GM21526 (cell line): ENCODE measurements at regions not wholly inside any gene's neighbourhood (a gene's known extent, or its start where the extent isn't known, plus 50 kb on each side); places are given as distances from the start of the nearest gene placed in this dataset.

Source experiments
- ATAC-seq: cut with Tn5 transposase; IDR thresholded peaks from one replicate; pipeline ENCODE4 v1.9.1; 2021; ENCODE audit warnings: moderate library complexity; ENCODE audit not compliant: unreplicated experiment, low FRiP score

DNA sequence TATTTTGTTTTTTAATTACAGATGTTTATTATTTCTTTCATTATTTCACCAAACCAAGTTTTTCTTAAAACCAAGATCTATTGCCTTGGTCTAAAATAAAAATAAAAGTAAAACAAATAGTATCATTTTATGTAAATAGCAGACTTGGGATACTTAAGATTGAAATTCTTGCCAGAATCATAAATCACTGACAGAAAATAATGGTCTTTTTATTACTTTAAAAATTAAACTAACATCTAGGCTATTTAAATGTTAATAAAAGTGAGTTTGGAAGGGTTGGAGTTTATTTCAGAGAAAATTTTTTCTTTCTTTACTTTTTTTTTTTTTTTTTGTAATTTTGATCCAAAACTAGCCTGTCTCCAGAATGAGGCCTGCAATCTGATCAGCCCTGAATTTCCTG is 568.0 kb upstream of the IGFBP3 start:
- ATAC-seq = no peak

DNA sequence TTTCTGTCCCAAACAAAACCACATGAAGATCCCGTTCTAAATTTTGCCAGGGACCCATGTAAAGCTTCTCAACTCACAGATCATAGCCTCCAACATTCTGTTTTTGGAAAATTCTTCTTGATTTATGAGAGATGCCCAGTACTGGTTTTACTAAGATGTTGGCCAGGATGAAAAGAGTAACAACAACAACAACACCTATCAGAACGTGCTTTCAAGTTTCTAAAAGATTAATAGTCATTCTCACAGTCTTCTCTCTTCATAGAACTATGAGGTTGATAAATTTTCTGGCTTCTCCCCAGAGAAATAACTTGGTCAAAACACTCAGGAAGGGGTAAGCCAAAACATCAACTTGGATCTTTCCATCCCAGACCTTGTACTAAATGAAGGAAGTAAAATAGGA is 567.5 kb upstream of the IGFBP3 start:
- no peak for ATAC-seq

DNA sequence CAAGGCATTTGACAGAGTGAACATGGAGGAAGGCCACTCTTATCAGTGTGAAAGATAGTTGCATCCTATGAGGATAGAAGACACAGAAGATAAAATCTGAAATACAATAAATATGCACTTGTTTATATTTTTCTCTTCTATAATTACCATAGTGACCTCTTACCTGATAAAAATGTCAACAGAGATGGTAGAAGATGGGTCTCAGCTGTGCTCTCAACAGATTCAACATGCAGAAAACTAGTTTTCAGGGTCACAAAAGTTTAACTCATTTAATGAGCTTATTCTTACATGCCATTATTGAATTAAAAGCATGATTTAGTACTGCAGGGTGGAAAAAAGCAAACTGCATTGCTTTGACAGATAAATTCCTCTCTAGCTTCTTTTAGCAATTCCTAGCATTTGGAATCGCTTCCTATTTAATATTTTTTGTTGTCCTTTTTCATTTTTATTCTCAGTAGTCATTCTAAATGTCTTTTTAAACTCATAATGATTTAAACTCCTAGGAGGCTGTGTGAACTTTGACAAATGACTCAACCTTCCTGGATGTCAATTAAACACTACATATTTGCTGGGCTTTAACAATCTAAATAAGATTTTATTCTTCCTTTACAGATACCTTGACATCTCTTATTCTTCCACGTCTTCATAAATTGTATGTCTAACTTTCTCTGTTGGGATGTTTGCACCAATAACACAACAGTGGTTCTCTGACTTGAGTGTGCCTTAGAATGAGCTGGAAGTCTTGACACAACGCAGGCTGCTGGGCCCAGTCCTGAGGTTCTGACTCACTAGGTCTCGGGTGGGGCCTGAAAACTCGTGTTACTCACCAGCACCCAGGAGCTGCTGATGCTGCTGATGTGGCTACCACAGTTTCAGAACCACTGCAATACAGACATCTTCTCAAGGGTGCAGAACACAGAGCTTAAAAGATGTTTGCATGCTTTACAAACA is 565.5 kb upstream of the IGFBP3 start:
- ATAC-seq = no peak

DNA sequence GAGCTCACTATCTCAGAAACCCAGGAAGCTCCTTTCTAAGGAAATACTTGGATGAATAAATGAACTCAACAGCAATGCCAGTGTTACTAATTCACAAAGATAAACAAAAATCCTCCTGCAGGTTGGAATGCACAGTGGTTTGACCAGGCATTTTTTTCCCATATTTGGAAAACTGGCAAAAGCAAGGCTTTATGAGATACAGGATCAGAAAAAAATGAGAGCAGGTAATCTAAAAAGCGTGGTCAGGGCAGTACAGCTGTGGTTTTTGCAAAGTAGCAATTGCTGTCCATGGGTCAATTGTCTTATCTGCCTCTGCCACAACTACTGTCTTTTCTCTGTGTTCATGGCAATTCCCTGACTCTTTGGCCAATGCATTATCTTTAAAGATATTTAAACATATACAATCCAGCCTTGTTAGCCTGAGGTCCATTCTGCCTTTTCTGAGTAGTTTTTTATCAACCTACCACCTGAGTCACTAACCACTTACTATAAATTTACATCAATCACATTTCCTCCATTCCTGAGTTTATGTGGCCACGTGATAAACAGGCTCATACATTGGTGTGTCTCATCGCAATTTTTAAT is 564.5 kb upstream of the IGFBP3 start:
- no peak for ATAC-seq

DNA sequence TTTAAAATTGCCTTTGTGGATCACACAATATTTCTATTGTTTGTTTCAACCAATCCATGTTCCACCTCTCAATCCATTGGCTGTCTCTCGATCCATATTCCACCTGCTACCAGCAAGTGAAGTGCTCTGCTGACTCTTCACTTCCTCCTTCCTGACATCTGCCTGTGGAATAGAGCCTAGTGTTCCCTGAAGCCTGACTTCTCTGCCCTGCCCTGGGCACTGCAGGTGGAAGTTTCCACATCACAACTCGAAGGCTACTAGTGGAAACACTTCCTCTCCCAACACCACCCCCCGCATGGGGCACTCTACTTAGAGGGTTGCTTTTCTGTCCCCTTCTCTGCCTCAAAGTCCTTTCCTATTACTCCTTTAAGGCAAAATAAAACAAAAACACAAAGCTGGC is 563.8 kb upstream of the IGFBP3 start:
- ATAC-seq = no peak

DNA sequence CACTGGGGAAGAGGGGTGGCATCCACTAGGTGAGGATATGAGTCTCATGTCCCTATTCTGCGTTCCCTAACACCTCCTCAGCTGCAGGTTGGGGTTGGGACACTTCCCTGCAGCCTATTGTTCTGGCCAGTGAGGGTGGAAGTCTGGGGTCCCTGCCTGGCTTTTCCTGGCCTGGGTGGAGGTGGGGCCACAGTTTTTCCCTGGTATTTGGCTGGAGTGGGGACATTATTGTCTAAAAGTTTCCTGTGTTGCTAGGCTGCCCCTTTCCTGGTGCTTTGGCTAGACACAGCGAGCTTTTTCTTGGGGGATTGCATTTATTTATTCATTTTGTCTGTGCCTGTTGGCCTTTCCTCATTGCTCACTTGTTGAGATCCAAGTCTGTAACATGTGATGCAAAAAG is 559.5 kb upstream of the IGFBP3 start:
- ATAC-seq = no peak

DNA sequence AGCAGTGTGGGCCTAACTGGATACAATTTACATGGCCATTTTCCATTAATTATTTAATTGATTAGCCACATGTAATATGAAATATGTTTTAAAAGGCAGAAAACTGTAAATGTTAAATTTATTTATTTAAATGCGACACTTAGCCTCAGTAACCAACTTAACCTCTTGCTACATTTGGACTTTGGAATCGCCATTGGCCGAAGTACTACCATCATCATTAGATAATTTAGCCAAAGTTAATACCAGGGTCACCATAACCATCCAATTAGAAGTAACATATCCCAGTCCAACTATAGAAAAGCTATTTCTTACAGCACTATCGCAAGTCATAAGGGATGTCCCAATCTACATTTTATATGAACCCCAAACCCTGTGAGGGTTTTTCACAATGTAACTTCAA is 558.6 kb upstream of the IGFBP3 start:
- ATAC-seq = no peak

DNA sequence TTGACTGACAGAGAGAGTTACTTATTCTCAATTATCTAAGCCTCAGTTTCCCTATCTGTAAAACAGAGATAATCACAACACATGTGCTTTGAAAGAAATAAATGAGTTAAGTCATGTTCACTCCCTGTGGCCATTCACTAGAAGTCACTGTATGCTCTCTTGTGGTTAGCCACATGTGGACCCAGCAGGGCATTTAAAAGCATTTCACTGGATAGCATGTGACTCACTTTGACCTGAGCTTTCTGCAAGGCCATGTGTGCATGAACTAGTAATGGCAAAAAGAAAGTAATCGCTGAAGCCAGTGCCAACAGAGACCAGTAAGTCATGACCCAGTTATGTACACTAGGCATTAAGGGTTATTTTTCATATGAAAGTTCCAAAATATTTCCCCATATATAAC is 557.0 kb upstream of the IGFBP3 start:
- ATAC-seq = no peak

DNA sequence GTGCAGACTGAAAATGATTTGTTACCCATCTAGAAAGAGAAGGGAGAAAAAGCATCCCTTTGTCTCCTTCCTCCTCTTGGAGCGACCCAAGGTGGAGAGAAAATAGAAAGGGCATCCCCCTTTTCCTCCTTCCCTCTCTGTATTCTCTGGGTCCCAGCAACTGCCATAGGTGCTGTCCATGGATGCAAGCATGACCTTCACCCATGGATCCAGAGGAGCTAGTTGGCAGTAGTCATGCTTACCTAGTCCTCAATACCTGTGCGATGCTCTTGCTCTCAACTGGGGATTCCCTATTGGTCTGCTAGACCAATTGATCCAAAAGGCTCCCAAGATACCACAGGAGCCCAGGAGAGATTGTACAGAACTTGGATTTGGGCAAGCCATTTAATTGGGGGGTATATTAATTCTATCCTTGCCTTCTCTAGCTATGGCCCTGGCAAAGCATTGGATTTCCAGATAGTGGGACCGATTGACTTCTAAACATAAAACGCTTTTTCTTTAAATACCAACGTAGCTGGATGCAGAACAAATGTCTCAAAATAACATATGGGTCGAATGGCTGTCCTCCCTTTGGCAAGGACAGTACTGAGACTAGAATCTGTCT is 547.8 kb upstream of the IGFBP3 start:
- no peak for ATAC-seq

DNA sequence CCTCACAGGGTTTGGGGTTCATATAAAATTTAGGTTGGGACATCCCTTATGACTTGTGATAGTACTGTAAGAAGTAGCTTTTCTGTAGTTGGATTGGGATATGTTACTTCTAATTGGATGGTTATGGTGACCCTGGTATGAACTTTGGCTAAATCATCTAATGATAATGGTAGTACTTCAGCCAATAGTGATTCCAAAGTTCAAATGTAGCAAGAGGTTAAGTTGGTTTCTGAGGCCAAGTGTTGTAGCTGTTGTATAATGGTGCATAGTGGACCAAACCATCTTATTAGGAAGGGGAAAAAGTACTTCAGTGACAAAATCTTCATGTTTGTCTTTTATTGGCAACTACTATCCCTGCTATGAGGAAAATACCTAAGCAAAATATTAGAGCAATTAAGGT is 542.1 kb upstream of the IGFBP3 start:
- no peak for ATAC-seq

DNA sequence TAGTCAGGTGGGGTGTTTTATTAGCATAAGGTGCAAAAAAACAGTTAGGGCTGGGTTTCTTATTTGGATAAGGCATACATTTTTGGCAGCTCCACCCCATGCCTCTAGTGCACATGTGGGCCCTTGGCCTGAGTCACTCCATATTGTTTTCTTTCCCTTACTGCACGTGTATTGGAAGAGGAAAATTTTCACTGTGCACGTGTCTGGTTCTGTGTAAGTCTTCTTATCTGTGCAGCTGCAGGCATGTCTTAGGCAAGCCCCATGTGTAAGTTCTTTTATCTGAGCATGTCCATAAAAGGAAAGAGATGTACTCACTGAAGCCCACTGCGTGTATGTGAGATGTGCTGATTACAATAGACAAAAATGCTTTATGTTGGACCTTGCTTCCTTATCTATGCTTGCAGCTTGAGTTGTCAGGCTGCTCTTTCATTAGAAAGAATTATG is 540.3 kb upstream of the IGFBP3 start:
- no peak for ATAC-seq

DNA sequence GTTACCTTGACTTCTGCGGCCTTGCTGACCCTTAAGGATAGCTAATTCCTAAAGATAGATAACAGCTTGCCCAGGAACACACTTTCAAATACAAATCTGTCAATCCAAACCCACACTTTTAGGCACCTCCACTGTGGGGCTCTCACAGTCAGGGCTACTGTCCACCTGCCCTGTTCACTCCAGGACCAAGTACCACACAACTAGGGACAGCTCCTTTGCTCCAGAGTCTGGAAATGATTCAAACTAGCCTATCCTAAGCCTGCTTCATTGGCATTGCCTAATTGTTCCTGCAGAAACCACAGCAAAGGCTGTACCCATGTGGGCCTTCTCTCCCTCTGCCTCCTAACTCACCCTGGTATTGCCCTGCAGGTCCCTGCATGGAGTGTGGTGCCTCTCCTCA is 538.9 kb upstream of the IGFBP3 start:
- no peak for ATAC-seq

DNA sequence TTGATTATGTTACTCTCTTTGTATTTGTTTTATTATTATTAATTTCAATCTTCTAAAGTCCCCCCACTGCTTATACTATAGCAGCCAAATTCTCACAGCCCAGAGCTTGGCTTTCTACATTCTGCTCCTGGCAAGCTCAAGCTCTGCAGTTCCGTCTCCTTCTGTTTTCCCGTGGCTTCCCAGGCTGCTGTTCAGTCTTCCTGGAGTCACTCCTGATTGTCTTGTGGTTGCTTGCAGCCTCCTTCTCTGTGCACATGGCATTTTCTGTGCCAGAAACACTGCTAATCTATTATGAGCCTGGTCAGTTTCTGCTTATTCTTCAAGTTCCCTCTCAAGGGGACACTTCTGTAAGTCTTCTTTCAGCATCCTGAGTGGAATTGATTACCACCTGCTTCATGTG is 533.7 kb upstream of the IGFBP3 start:
- ATAC-seq = no peak

DNA sequence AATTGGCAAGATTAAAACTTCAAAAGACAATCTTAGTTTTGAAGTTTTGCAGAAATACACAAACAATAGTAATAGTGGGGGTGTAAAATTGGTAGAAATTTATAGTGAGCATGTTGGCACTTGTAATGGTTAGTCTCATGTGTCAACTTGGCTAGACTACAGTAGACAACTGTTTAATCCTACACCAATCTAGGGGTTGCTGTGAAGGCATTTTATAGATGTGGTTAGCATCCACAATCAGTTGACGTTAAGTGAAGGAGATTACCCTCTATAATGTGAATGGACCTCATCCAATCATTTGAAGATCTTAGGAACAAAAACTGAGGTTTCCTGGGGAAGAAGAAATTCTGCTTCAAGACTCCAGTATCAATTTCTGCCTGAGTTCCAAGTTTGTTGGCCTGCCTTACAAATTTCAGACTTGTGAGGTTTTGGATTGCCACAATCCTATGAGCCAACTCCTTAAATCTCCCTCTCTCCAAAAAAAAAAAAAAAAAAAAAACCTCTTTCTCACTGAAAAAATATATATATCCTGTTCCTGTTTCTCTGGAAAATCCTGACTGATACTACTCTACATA is 531.6 kb upstream of the IGFBP3 start:
- no peak for ATAC-seq

DNA sequence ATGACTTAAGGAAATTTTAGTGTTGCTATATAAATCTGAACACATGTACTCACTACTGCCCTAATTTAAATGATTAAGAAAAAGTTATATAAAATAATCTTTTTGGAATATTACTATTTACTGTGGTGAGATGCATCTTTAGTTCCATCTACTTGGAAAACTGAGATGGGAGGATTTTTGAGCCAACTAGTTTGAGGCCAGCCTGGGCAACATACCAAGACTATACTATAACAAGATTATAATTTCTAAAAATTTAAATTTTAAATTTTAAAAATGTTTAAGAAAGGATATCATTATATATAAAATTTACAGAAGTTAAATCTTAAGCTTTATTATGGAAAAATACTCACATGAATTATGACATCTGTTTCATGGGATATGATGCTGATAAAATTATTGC is 530.8 kb upstream of the IGFBP3 start:
- no peak for ATAC-seq

DNA sequence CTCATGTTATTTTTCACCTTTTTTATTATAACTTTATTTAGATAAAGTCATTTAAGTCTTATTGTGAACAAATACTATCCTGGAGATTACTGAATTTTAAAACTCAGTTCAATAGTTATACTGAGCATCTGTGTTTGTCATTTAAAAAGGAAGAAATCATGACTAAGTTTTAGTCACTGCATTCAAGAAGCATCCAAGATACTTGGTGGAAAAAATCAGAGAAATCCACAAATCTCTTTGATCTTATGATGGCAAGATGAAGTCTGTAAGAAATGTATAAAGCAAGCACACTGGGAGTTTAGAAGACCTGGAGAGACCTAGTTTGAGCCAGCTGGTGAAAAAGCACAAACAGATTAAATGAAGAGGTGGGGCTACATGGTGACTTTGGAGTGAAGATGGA is 529.8 kb upstream of the IGFBP3 start:
- no peak for ATAC-seq

DNA sequence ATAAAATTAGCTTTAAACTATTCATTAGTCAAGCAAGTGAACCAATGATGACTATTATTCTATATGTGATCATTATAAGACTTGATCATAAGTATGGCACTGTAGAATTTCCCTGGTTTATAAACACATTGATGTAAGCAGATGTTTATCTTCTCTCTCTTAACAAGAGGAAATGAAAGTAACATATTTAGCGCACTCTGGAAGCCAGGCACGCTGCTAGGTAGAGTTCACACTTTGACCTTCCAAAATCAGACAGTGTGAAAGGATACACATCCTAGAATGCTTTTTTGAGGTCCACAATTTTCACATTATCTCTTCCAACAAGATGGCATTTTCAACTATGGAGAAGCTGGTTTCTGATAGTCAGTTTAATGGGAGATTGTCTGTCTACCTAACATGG is 529.4 kb upstream of the IGFBP3 start:
- ATAC-seq = no peak

DNA sequence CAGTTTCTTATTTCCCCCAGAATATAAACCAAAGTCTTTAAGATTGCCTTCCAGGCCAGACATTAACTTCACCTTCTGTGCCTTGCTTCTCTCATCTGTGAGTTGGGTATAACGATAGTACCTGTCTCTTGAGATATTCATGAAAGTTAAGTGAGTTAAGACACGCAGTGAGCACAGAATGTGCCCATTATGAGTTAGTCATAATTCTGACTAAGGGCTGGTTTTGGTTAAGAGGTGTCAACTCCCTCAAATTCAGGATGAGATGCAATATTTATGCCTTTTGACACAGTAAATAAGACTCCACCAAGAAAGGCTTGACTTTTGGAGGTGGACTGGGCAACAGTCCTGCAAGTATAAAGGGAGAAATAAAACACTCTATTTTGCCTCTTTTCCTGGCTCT is 528.7 kb upstream of the IGFBP3 start:
- no peak for ATAC-seq

DNA sequence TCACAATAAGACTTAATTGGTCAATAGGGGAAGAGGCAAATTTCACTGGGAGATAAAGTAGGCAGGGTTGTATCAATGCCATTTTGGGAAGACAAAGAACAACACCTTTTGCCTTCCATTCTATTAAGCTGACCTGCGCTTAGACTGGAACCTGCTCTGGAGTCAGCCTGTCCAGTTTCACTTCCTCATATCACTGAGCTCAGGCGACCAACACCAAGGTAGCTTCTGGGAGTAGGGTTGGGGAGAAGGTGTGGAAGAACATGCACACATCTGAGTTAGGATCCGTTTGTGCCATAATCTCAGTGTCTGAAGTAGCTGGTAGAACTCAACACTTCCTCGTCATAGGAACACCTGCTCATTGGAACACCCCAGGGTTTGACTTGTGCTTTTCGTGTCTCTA is 527.4 kb upstream of the IGFBP3 start:
- ATAC-seq = no peak

DNA sequence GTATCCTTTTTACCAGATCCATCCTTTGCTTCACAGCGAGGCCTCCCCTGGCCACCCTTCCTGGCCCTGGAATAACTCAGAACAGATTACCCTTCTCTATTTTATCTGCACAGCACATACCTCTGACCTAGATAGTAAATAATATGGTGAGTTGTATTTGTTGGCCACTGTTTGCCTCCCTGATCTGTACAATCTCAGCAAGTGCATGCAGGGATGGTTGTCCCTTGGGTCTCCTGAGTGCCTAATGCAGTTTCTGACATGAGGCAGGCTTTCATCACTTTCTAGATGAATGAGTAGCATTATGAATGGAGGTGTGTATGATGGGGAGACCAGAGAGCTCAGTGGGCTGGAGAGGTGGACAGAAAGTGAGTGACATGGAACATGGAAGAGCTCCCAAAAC is 525.1 kb upstream of the IGFBP3 start:
- no peak for ATAC-seq

DNA sequence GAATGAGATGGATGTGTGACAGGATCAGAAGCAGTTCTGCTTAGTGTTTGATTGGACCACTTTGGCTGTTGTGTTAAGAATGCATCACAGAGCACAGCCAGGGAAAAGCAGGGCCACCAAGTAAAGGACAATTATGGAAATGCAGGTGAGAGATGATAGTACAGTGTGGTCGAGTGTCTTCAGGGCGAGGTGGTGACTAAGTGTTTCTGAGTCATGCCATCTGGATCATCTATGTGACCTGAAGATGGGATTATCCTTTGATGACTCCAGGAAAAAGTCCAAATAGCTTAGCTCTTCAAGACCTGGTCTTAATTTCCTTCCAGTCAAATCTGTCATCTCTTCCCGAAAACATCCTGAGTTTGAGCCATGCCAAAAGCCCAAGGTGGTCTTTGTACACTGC is 523.2 kb upstream of the IGFBP3 start:
- ATAC-seq = no peak
